OCI-LY7 (cell line): ENCODE measurements at regions not wholly inside any gene's neighbourhood (a gene's known extent, or its start where the extent isn't known, plus 50 kb on each side); places are given as distances from the start of the nearest gene placed in this dataset.

Source experiments
- CTCF ChIP-seq: fragments of 200-600 bp; sonication (generic); conservative IDR thresholded peaks from 2 replicates; pipeline ENCODE4 v1.5.1; 2014; ENCODE audit warnings: mild to moderate bottlenecking, antibody characterized with exemption, low read length, moderate library complexity, mixed read lengths
- EZH2phosphoT487 ChIP-seq: fragments of 200-600 bp; sonication (generic); IDR thresholded peaks from 2 replicates; pipeline ENCODE4 v1.6.1; 2018; ENCODE audit warnings: low read depth, borderline replicate concordance, mild to moderate bottlenecking, mixed run types, antibody characterized with exemption, low read length, moderate library complexity, mixed read lengths

GRCh38 chr3:94414418-94414817 lies 351.6 kb downstream of the NSUN3 start:
- TF ChIP-seq CTCF = no peak
- TF ChIP-seq EZH2phosphoT487 = no peak
